ENCODE measurements at regions not wholly inside any gene's neighbourhood (a gene's known extent, or its start where the extent isn't known, plus 50 kb on each side); places are given as distances from the start of the nearest gene placed in this dataset.

DNA sequence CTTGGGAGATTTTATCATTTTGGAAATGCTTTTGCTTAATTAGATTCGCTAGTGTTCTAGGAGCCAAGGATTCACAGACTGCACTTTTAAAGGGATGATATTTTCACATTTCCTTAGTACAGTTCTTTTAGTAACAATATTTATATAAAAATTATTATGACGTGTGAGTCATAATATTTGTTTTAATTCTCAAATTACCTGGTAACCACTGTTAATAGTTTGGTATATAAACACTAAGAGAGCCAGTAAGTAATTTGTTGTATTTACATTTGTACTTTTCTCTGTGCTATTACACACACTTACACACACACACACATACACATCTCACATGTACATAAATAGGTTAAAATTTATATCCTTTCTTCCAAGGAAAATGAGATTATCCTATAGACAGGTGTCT, 58.8 kb upstream of the RAD23B start:
- TF ChIP-seq, protein P1, sequence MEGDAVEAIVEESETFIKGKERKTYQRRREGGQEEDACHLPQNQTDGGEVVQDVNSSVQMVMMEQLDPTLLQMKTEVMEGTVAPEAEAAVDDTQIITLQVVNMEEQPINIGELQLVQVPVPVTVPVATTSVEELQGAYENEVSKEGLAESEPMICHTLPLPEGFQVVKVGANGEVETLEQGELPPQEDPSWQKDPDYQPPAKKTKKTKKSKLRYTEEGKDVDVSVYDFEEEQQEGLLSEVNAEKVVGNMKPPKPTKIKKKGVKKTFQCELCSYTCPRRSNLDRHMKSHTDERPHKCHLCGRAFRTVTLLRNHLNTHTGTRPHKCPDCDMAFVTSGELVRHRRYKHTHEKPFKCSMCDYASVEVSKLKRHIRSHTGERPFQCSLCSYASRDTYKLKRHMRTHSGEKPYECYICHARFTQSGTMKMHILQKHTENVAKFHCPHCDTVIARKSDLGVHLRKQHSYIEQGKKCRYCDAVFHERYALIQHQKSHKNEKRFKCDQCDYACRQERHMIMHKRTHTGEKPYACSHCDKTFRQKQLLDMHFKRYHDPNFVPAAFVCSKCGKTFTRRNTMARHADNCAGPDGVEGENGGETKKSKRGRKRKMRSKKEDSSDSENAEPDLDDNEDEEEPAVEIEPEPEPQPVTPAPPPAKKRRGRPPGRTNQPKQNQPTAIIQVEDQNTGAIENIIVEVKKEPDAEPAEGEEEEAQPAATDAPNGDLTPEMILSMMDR (IDR thresholded peaks at IDR 0.05), result no peak
- intact Hi-C loops (cut with DNase I), result no loop called here
- no peaks in the 10 kb centered on the region for H3K4me1 ChIP-seq
- no peaks in the 10 kb centered on the region for H3K36me3 ChIP-seq
- no peak overlapping the region for H3K27ac ChIP-seq
- no peaks in the 10 kb centered on the region for H3K9me3 ChIP-seq
- no peak overlapping the region for H3K4me3 ChIP-seq
- no peaks in the 10 kb centered on the region for H3K27me3 ChIP-seq (ENCODE audit: low read depth)
- ATAC-seq (no peak), DNase-seq (no peak)

DNA sequence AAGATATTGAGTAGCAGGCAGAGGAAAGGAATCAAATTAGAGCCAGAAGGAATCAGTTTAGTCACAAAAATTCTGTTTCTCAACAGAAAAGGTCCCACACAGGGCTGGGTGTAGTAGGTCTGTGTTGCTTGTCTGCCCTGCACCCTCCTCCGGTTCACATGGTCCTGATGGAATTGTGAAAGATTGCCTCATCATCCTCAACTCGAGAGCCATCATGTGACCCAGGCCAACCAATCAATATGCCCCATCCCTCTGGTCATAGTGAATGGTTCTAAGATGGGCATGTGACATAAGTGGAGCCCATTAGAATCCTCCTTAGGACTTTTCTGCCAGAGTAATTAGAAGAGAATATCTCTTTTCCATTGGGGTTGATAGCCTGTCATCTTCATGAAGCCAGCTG, 56.7 kb upstream of the RAD23B start:
- H3K9me3 ChIP-seq, result no peaks in the 10 kb centered on the region
- H3K36me3 ChIP-seq, result no peaks in the 10 kb centered on the region
- no peaks in the 10 kb centered on the region for H3K4me1 ChIP-seq
- TF ChIP-seq, protein P1 (IDR thresholded peaks at IDR 0.05), result no peak
- DNase-seq, result no peak
- no peak overlapping the region for H3K27ac ChIP-seq
- no peaks in the 10 kb centered on the region for H3K27me3 ChIP-seq (ENCODE audit: low read depth)
- intact Hi-C loops (cut with DNase I), result no loop called here
- H3K4me3 ChIP-seq, result no peak overlapping the region
- ATAC-seq, result no peak

DNA sequence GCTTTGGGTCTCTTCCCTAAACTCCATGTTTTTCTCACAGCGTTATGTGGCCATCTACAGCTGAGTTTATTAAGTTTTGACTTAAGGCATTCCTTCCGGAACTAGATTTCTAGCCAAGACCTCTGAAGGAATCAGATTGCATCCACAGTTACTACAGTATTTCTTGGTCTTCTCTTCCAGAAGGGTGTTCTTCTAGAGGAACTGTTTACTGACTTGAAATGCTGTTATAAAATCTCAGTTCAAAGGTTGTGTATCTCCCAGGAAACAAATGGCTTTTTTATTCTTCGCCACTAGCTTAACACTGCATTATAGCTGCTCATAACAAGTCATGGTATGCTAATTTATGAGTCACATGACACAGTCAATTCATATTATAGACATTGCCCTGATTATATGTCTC, 55.3 kb upstream of the RAD23B start:
- Histone ChIP-seq H3K4me1 (no peaks in the 10 kb centered on the region), H3K36me3 (no peaks in the 10 kb centered on the region), H3K27me3 (ENCODE audit: low read depth) (no peaks in the 10 kb centered on the region), H3K9me3 (no peaks in the 10 kb centered on the region), H3K27ac (no peak overlapping the region), H3K4me3 (no peak overlapping the region)
- intact Hi-C loops (cut with DNase I), result no loop called here
- DNase-seq (no peak), ATAC-seq (no peak)
- TF ChIP-seq, protein P1 (IDR thresholded peaks at IDR 0.05), result no peak

DNA sequence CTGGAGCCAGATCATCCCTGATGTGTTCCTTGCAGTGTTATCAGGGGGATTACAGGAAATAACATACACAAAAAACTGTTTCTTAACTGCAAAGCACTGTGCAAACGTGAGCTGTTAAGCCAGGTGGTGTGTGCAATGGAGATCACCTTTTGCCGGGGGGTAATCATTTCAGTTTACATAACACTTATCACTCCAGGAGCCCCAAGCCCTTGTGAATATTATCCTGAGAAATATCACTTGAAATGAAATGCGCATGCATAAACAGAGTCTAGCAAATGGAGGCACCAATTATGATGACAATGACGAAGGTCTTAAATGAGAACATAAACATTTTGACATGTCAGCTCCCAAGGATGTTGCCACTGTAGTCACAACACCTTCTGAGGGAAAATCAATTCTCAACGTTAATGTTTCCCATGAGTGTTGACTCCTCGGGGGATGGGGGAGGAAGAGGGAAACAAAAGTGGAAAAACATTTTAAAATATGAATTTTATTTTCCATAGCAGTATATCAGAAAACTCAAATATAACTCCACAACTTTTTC, 54.5 kb upstream of the RAD23B start:
- TF ChIP-seq, protein P1 (IDR thresholded peaks at IDR 0.05), result no peak
- ATAC-seq, result no peak
- H3K4me3 ChIP-seq, result no peak overlapping the region
- no peak overlapping the region for H3K27ac ChIP-seq
- no peaks in the 10 kb centered on the region for H3K27me3 ChIP-seq (ENCODE audit: low read depth)
- H3K36me3 ChIP-seq, result no peaks in the 10 kb centered on the region
- H3K4me1 ChIP-seq, result no peaks in the 10 kb centered on the region
- DNase-seq, result no peak
- no peaks in the 10 kb centered on the region for H3K9me3 ChIP-seq
- intact Hi-C loops (cut with DNase I), result no loop called here

DNA sequence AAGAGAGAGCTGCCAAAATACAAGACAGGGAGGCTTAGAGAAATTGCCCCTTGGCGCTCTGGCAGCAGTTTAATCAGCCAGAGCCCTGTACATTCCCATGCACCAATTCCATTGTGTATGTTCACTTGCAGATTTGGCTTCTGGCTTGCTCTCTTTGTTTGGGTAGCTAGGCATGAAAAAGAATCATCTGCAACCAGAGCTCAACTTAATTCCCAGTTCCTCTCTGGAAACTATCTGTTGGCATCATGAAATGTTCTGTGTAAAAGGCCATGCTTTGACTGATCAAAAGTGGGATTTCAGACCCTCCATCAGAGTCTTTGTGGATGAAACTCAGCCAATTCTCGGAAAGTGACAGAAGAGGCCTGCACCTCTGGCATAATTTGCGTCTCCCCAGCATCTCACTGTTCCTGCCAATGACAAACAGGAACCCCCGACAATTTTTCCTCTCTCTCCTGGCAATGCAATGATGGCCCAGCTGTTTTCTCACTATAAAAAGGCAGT, 53.8 kb upstream of the RAD23B start:
- no peaks in the 10 kb centered on the region for H3K9me3 ChIP-seq
- no peaks in the 10 kb centered on the region for H3K36me3 ChIP-seq
- H3K27me3 ChIP-seq (ENCODE audit: low read depth), result no peaks in the 10 kb centered on the region
- intact Hi-C loops (cut with DNase I), result no loop called here
- TF ChIP-seq, protein P1 (IDR thresholded peaks at IDR 0.05), result no peak
- no peaks in the 10 kb centered on the region for H3K4me1 ChIP-seq
- ATAC-seq (no peak), DNase-seq (no peak)
- no peak overlapping the region for H3K4me3 ChIP-seq
- H3K27ac ChIP-seq, result no peak overlapping the region

Data from lower lobe of right lung (tissue), 2 donors.